ENCODE measurements at regions not wholly inside any gene's neighbourhood (a gene's known extent, or its start where the extent isn't known, plus 50 kb on each side); places are given as distances from the start of the nearest gene placed in this dataset.

DNA sequence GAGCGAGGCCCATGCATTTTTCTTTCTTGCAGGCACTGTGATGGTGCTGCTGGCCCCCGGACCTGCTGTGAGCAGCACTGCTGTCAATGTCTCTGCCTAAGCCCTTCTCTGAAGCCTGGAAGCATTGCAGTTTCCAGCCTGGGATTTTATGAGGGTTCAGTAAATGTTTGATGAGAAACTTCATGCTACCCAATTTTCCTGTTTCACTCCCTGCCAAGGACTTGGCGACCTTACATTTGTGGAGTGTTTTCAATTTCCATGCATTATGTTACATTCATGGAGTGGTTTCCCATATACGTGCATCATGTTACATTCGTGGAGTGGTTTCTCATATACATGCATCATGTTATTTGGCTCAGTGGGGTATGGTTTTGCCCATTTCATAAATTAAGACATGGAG is 90.7 kb upstream of the PTCH1 start:
- H3K27ac Mint-ChIP-seq, result no peak overlapping the region

GRCh38 chr9:95606489-95607350 is 89.9 kb upstream of the PTCH1 start:
- TF ChIP-seq CTCF (IDR thresholded peaks at IDR 0.05; ENCODE audit: unreplicated experiment), result no peak
- H3K27me3 Mint-ChIP-seq, result peaks cover 6% of the 10 kb centered on the region
- H3K36me3 Mint-ChIP-seq (ENCODE audit: insufficient read depth), result no peaks in the 10 kb centered on the region
- no peaks in the 10 kb centered on the region for H3K9me3 Mint-ChIP-seq (ENCODE audit: low read depth)
- no peak overlapping the region for H3K4me3 Mint-ChIP-seq (ENCODE audit: low read depth)
- H3K27ac Mint-ChIP-seq, result no peak overlapping the region
- peaks cover 10% of the 10 kb centered on the region for H3K4me1 Mint-ChIP-seq (ENCODE audit: low read depth)
- no peak for DNase-seq (ENCODE audit: low spot score, unreplicated experiment)

More for the DNA sequence above, 90.7 kb upstream of the PTCH1 start:
- TF ChIP-seq CTCF (IDR thresholded peaks at IDR 0.05; ENCODE audit: unreplicated experiment), result no peak
- Mint-ChIP-seq H3K4me3 (ENCODE audit: low read depth) (no peak overlapping the region), H3K9me3 (ENCODE audit: low read depth) (no peaks in the 10 kb centered on the region), H3K36me3 (ENCODE audit: insufficient read depth) (no peaks in the 10 kb centered on the region), H3K4me1 (ENCODE audit: low read depth) (peaks cover 10% of the 10 kb centered on the region), H3K27me3 (peaks cover 6% of the 10 kb centered on the region)
- no peak for DNase-seq (ENCODE audit: low spot score, unreplicated experiment)

GRCh38 chr9:95605816-95606488 is 89.2 kb upstream of the PTCH1 start:
- Mint-ChIP-seq H3K27ac (no peak overlapping the region), H3K4me1 (ENCODE audit: low read depth) (peaks cover 10% of the 10 kb centered on the region), H3K27me3 (peaks cover 3% of the 10 kb centered on the region), H3K36me3 (ENCODE audit: insufficient read depth) (no peaks in the 10 kb centered on the region), H3K9me3 (ENCODE audit: low read depth) (no peaks in the 10 kb centered on the region), H3K4me3 (ENCODE audit: low read depth) (no peak overlapping the region)
- no peak for DNase-seq (ENCODE audit: low spot score, unreplicated experiment)
- no peak for TF ChIP-seq CTCF (IDR thresholded peaks at IDR 0.05; ENCODE audit: unreplicated experiment)

- Mint-ChIP-seq H3K4me3 (ENCODE audit: low read depth) (no peak overlapping the region), H3K4me1 (ENCODE audit: low read depth) (peaks cover 10% of the 10 kb centered on the region), H3K9me3 (ENCODE audit: low read depth) (no peaks in the 10 kb centered on the region), H3K36me3 (ENCODE audit: insufficient read depth) (no peaks in the 10 kb centered on the region), H3K27me3 (peaks cover 3% of the 10 kb centered on the region), H3K27ac (no peak overlapping the region)
- DNase-seq (ENCODE audit: low spot score, unreplicated experiment), result no peak
- no peak for TF ChIP-seq CTCF (IDR thresholded peaks at IDR 0.05; ENCODE audit: unreplicated experiment)
These were observed 88.3 kb upstream of the PTCH1 start for GRCh38 chr9:95605101-95605500.

DNA sequence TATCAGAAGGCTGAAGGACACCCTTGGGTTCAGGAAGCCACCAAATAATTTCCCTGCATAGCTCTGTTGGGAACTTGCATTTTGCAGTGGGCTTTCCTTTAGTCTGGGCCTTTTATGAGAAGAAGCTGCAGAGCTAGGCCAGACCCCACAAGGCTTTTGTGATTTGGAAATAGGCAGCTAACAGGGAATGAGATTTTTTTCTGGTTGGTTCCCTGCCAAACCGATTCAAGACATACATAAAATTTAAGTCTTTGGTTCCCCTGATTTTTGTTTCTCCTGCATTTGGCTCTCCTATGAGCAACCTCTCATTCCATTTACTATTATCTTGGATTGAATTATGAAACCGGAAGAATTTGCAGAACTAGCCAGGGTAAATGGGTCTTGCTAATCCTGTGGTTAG is 81.5 kb upstream of the PTCH1 start:
- H3K4me1 Mint-ChIP-seq (ENCODE audit: low read depth), result peaks cover 4% of the 10 kb centered on the region
- H3K36me3 Mint-ChIP-seq (ENCODE audit: insufficient read depth), result no peaks in the 10 kb centered on the region
- H3K9me3 Mint-ChIP-seq (ENCODE audit: low read depth), result no peaks in the 10 kb centered on the region
- H3K27me3 Mint-ChIP-seq, result peaks cover 3% of the 10 kb centered on the region
- no peak for TF ChIP-seq CTCF (IDR thresholded peaks at IDR 0.05; ENCODE audit: unreplicated experiment)
- no peak for DNase-seq (ENCODE audit: low spot score, unreplicated experiment)
- H3K27ac Mint-ChIP-seq, result no peak overlapping the region
- no peak overlapping the region for H3K4me3 Mint-ChIP-seq (ENCODE audit: low read depth)
